Ovary (tissue), 7 donors: ENCODE measurements at regions not wholly inside any gene's neighbourhood (a gene's known extent, or its start where the extent isn't known, plus 50 kb on each side); places are given as distances from the start of the nearest gene placed in this dataset.

Experiments used
- DNase-seq, 5 donors: peaks; one replicate each; pipeline ENCODE4 v3.0.0-alpha.2; 2019 to 2020
- H3K27ac ChIP-seq, 2 donors: fragments of 200-600 bp; one replicate each; pipeline versions ENCODE4 v1.5.1 to v1.8.0; 2019 to 2022
- H3K27me3 ChIP-seq: fragments of 200-600 bp; one replicate; pipeline ENCODE4 v1.8.0; 2022
- H3K36me3 ChIP-seq: fragments of 200-600 bp; sonication (generic); one replicate; pipeline ENCODE4 v1.5.1; 2019
- H3K4me1 ChIP-seq: one replicate; pipeline ENCODE4 v1.8.1; 2013; ENCODE audit warnings: mild to moderate bottlenecking, moderate library complexity; ENCODE audit not compliant: insufficient read depth
- H3K4me3 ChIP-seq: fragments of 200-600 bp; sonication (generic); one replicate; pipeline ENCODE4 v1.5.1; 2017
- H3K9me3 ChIP-seq, 2 donors: fragments of 200-600 bp in 1 of 2; sonication (generic) in 1 of 2; one replicate each; pipeline versions ENCODE4 v1.5.1 to v1.8.1; 2013 to 2019; ENCODE audit warnings: mild to moderate bottlenecking in 1 of 2, moderate library complexity in 1 of 2
- EP300 ChIP-seq: sonication (generic); formaldehyde crosslinking; IDR thresholded peaks from one replicate; pipeline ENCODE4 v1.6.1; 2017; ENCODE audit warnings: antibody characterized with exemption
- POLR2A ChIP-seq: fragments of 450-650 bp; IDR thresholded peaks from one replicate; pipeline ENCODE4 v1.6.1; 2017; ENCODE audit warnings: antibody characterized with exemption, mild to moderate bottlenecking, moderate library complexity
- WGBS, 3 donors: extraction: QIAGEN DNeasy Blood & Tissue Kit in 1 of 3; methylation state at CpG; one replicate each; pipeline versions ENCODE4 v1.1.5 to v1.1.7; 2013 to 2017; 5-methylcytosine and 5-hydroxymethylcytosine counted together
- intact Hi-C, 4 donors: fragments of 100-400 bp; cut with DNase I; formaldehyde crosslinking; loops; one replicate each; pipeline versions ENCODE4 v1.11.0 to v1.15.1; 2022 to 2023
- TF ChIP-seq, protein P1 (sequence below), 3 donors: fragments of 450-650 bp in 2 of 3; fragments of 200-600 bp in 1 of 3; IDR thresholded peaks; one replicate each; pipeline versions ENCODE4 v1.5.1 to v1.8.0; 2016 to 2022; ENCODE audit warnings: antibody characterized with exemption in 3 of 3, mild to moderate bottlenecking in 1 of 3
- donor health status: DM: no; HTN: no; CAD: no; lungs with moderate emphysema.
- donor health status: DM: no; HTN: no; CAD: no.
- donor health status: Bipolar disorder and iron deficiency.
- donor health status: DM: no; HTN: no; CAD: no.
- donor health status: DM: yes; HTN: yes; CAD: no.

GRCh38 chr9:105129731-105130130 is 114.7 kb upstream of the SLC44A1 start:
- Histone ChIP-seq H3K27ac (no peak overlapping the region), H3K27me3 (no peaks in the 10 kb centered on the region), H3K4me1 (no peaks in the 10 kb centered on the region), H3K9me3 (no peaks in the 10 kb centered on the region), H3K36me3 (no peaks in the 10 kb centered on the region), H3K4me3 (no peak overlapping the region)
- DNase-seq, result no peak
- 94 to 100% (median 96%) methylated on average over 1 of the region's 1 CpG for WGBS, 3 donors
- TF ChIP-seq, protein P1, sequence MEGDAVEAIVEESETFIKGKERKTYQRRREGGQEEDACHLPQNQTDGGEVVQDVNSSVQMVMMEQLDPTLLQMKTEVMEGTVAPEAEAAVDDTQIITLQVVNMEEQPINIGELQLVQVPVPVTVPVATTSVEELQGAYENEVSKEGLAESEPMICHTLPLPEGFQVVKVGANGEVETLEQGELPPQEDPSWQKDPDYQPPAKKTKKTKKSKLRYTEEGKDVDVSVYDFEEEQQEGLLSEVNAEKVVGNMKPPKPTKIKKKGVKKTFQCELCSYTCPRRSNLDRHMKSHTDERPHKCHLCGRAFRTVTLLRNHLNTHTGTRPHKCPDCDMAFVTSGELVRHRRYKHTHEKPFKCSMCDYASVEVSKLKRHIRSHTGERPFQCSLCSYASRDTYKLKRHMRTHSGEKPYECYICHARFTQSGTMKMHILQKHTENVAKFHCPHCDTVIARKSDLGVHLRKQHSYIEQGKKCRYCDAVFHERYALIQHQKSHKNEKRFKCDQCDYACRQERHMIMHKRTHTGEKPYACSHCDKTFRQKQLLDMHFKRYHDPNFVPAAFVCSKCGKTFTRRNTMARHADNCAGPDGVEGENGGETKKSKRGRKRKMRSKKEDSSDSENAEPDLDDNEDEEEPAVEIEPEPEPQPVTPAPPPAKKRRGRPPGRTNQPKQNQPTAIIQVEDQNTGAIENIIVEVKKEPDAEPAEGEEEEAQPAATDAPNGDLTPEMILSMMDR (IDR thresholded peaks at IDR 0.05), result no peak
- no peak for TF ChIP-seq POLR2A
- TF ChIP-seq EP300, result no peak
- intact Hi-C loops, result no loop called here

GRCh38 chr9:105131981-105132380 is 112.5 kb upstream of the SLC44A1 start:
- TF ChIP-seq, protein P1 (IDR thresholded peaks at IDR 0.05), result no peak
- TF ChIP-seq EP300 (no peak), POLR2A (no peak)
- WGBS, 3 donors, result 78 to 90% (median 88%) methylated on average over 3 of the region's 3 CpGs
- H3K4me1 ChIP-seq, result no peaks in the 10 kb centered on the region
- H3K27ac ChIP-seq, result no peak overlapping the region
- H3K36me3 ChIP-seq, result no peaks in the 10 kb centered on the region
- DNase-seq, result no peak
- H3K27me3 ChIP-seq, result no peaks in the 10 kb centered on the region
- no peaks in the 10 kb centered on the region for H3K9me3 ChIP-seq
- H3K4me3 ChIP-seq, result no peak overlapping the region
- intact Hi-C loops, result no loop called here

GRCh38 chr9:105132606-105133005 is 111.8 kb upstream of the SLC44A1 start:
- WGBS, 3 donors, result 75 to 95% (median 78%) methylated on average over 2 of the region's 2 CpGs
- no peaks in the 10 kb centered on the region for H3K9me3 ChIP-seq
- DNase-seq, result no peak
- TF ChIP-seq POLR2A, result no peak
- TF ChIP-seq EP300, result no peak
- TF ChIP-seq, protein P1 (IDR thresholded peaks at IDR 0.05), result no peak
- no peak overlapping the region for H3K27ac ChIP-seq
- H3K4me1 ChIP-seq, result no peaks in the 10 kb centered on the region
- H3K36me3 ChIP-seq, result no peaks in the 10 kb centered on the region
- no peak overlapping the region for H3K4me3 ChIP-seq
- intact Hi-C loops, result no loop called here
- no peaks in the 10 kb centered on the region for H3K27me3 ChIP-seq

- H3K27ac ChIP-seq, result no peak overlapping the region
- no peak overlapping the region for H3K4me3 ChIP-seq
- peak; percentile 41 to 72 (median 57) for DNase-seq
- intact Hi-C loops, result no loop called here
- H3K4me1 ChIP-seq, result peaks cover 4% of the 10 kb centered on the region
- 15 to 41% (median 27%) methylated on average over 5 of the region's 5 CpGs for WGBS, 3 donors
- H3K36me3 ChIP-seq, result no peaks in the 10 kb centered on the region
- no peaks in the 10 kb centered on the region for H3K9me3 ChIP-seq
- H3K27me3 ChIP-seq, result no peaks in the 10 kb centered on the region
- TF ChIP-seq POLR2A (no peak), EP300 (no peak)
- TF ChIP-seq, protein P1 (IDR thresholded peaks at IDR 0.05), result no peak
Measured at GRCh38 chr9:105138306-105138801, 106.1 kb upstream of the SLC44A1 start.
